ENCODE measurements at regions not wholly inside any gene's neighbourhood (a gene's known extent, or its start where the extent isn't known, plus 50 kb on each side); places are given as distances from the start of the nearest gene placed in this dataset.

- TF ChIP-seq CTCF (IDR thresholded peaks at IDR 0.05; ENCODE audit: borderline replicate concordance, extremely low read depth, low read length, poor library complexity, severe bottlenecking) (no peak), EZH2 (IDR thresholded peaks at IDR 0.05; ENCODE audit: borderline replicate concordance, low read depth, low read length, severe bottlenecking) (no peak)
These were observed 126.4 kb upstream of the KCNQ5 start for GRCh38 chr6:72495441-72495840.
